HepG2 (cell line): ENCODE measurements at regions not wholly inside any gene's neighbourhood (a gene's known extent, or its start where the extent isn't known, plus 50 kb on each side); places are given as distances from the start of the nearest gene placed in this dataset.

Experiments
- ATAC-seq: fragments of 200-7000 bp; cut with Tn5 transposase; 3 replicates; pipeline ENCODE4 v1.9.1; 2020; ENCODE audit warnings: mild to moderate bottlenecking, moderate library complexity
- BruUV-seq: library from RNA; stranded (reverse); fragments of 400-500 nt; replicated peaks from 2 replicates; lab custom pipeline; 2021; lab: Mats Ljungman, UMichigan
- CTCF ChIA-PET: fragments of 300-600 bp; formaldehyde crosslinking; extraction: SDS; loops from one replicate; lab custom pipeline; 2021; ENCODE audit warnings: low total read pairs, inconsistent platforms, low intra/inter-chr PET ratio; lab: Yijun Ruan, JAX
- POLR2A ChIA-PET: fragments of 350-600 bp; sonication (Branson Sonifier 250); formaldehyde crosslinking; loops from one replicate; lab custom pipeline; 2020; ENCODE audit warnings: antibody characterized with exemption, inconsistent platforms; lab: Yijun Ruan, JAX
- DNase-seq: peaks from one replicate; pipeline ENCODE4 v3.0.0-alpha.2; 2015; ENCODE audit warnings: low spot score
- FAIRE-seq: peaks from 3 replicates; lab custom pipeline; 2011; peaks lifted over from hg19 to GRCh38; lab: Jason Lieb, UNC
- H2AFZ ChIP-seq: one replicate; pipeline ENCODE4 v1.6.1; 2011; ENCODE audit warnings: low read length, inconsistent platforms
- H3K27ac ChIP-seq: fragments of 300-600 bp; 3 replicates; pipeline ENCODE4 v1.8.0; 2011; ENCODE audit warnings: mixed run types, mild to moderate bottlenecking, mixed read lengths, low read length, inconsistent platforms; ENCODE audit not compliant: insufficient read depth; ENCODE audit errors: extremely low read length
- H3K27me3 ChIP-seq, 2 experiments: fragments of 200-600 bp in 1 of 2; 2 replicates in 1 of 2; 3 replicates in 1 of 2; pipeline versions ENCODE4 v1.6.0 to v1.8.0; 2011; ENCODE audit warnings: low read length in 2 of 2, mild to moderate bottlenecking in 2 of 2, moderate library complexity in 2 of 2, inconsistent platforms in 1 of 2; ENCODE audit not compliant: insufficient read depth in 2 of 2, control insufficient read depth in 1 of 2
- H3K36me3 ChIP-seq, 2 experiments: fragments of 200-600 bp in 1 of 2; replicated peaks in 1 of 2; 2 replicates in 1 of 2; 3 replicates in 1 of 2; pipeline versions ENCODE4 v1.5.1 to v1.8.0; 2011; ENCODE audit warnings: low read length in 2 of 2, inconsistent platforms in 1 of 2; ENCODE audit not compliant: insufficient read depth in 2 of 2, control insufficient read depth in 1 of 2
- H3K4me1 ChIP-seq: 2 replicates; pipeline ENCODE4 v1.5.1; 2012; ENCODE audit warnings: low read length, inconsistent platforms; ENCODE audit not compliant: insufficient read depth
- H3K4me2 ChIP-seq: 2 replicates; pipeline ENCODE4 v1.6.0; 2011; ENCODE audit warnings: low read depth, low read length, inconsistent platforms
- H3K4me3 ChIP-seq, 3 experiments: fragments of 200-600 bp in 1 of 3; sonication (generic), shearing (Covaris generic) in 1 of 3; replicated peaks in 1 of 3; 2 replicates each; pipeline ENCODE4 v1.5.1; 2011 to 2016; ENCODE audit warnings: low read length in 3 of 3, inconsistent platforms in 2 of 3, low read depth in 2 of 3, mild to moderate bottlenecking in 2 of 3, control low read depth in 1 of 3, mixed read lengths in 1 of 3; ENCODE audit not compliant: insufficient read depth in 1 of 3
- H3K79me2 ChIP-seq: one replicate; pipeline ENCODE4 v1.6.1; 2011; ENCODE audit warnings: low read length, inconsistent platforms; ENCODE audit not compliant: insufficient read depth
- H3K9ac ChIP-seq: 2 replicates; pipeline ENCODE4 v1.6.0; 2011; ENCODE audit warnings: mild to moderate bottlenecking, low read depth, low read length, inconsistent platforms; ENCODE audit not compliant: insufficient read depth
- H3K9me3 ChIP-seq: 2 replicates; pipeline ENCODE4 v1.5.1; 2012; ENCODE audit warnings: mild to moderate bottlenecking, low read length
- H4K20me1 ChIP-seq: 2 replicates; pipeline ENCODE4 v1.6.0; 2011; ENCODE audit warnings: inconsistent platforms, mild to moderate bottlenecking, low read length, moderate library complexity; ENCODE audit not compliant: insufficient read depth
- CHD2 ChIP-seq: IDR thresholded peaks from 2 replicates; pipeline ENCODE4 v1.6.1; 2011; ENCODE audit warnings: low read depth, low read length, improper control_type of control experiment
- ELF4 ChIP-seq: sonication (generic); formaldehyde crosslinking; IDR thresholded peaks from 2 replicates; pipeline ENCODE4 v1.5.0; 2020; ENCODE audit warnings: missing genetic modification reagents, mild to moderate bottlenecking, moderate library complexity, borderline replicate concordance
- KDM3A ChIP-seq: IDR thresholded peaks from 2 replicates; pipeline ENCODE4 v1.6.1; 2018; ENCODE audit warnings: low read depth, missing compliant biosample characterization
- MIXL1 ChIP-seq: IDR thresholded peaks from 2 replicates; pipeline ENCODE4 v1.6.1; 2016
- SOX13 ChIP-seq, 3 experiments: fragments of 450-650 bp in 1 of 3; sonication (generic) in 1 of 3; formaldehyde crosslinking in 1 of 3; IDR thresholded peaks in 2 of 3; conservative IDR thresholded peaks in 1 of 3; 2 replicates each; pipeline versions ENCODE4 v1.5.0 to v1.6.1; 2016 to 2020; ENCODE audit warnings: antibody characterized with exemption in 1 of 3, mild to moderate bottlenecking in 1 of 3, missing compliant biosample characterization in 1 of 3, missing genetic modification reagents in 1 of 3, moderate library complexity in 1 of 3
- ZBTB20 ChIP-seq: sonication (generic); formaldehyde crosslinking; IDR thresholded peaks from 2 replicates; pipeline ENCODE4 v1.8.1; 2023; ENCODE audit warnings: missing genetic modification reagents, low read depth, mild to moderate bottlenecking, borderline replicate concordance
- ZKSCAN5 ChIP-seq: sonication (generic); formaldehyde crosslinking; IDR thresholded peaks from 2 replicates; pipeline ENCODE4 v1.5.1; 2020; ENCODE audit warnings: mild to moderate bottlenecking, missing genetic modification reagents
- WGBS: methylation state at CpG from one replicate; pipeline ENCODE4 v1.1.6; 2017; ENCODE audit warnings: low lambda C conversion rate; 5-methylcytosine and 5-hydroxymethylcytosine counted together
- in situ Hi-C: cut with HindIII; loops from 2 replicates; pipeline ENCODE4 v1.10.0; 2017; ENCODE audit warnings: low pct_unique_long_range_greater_than_20kb; ENCODE audit not compliant: extremely low pct_ligation_motif_present
- intact Hi-C: fragments of 100-400 bp; cut with micrococcal nuclease; formaldehyde crosslinking; loops from one replicate; pipeline ENCODE4 v1.10.0; 2022; ENCODE audit not compliant: unreplicated experiment
- TF ChIP-seq, protein P1 (sequence below): sonication (generic); formaldehyde crosslinking; IDR thresholded peaks from 2 replicates; pipeline ENCODE4 v1.4.0; 2020; ENCODE audit warnings: missing genetic modification reagents

DNA sequence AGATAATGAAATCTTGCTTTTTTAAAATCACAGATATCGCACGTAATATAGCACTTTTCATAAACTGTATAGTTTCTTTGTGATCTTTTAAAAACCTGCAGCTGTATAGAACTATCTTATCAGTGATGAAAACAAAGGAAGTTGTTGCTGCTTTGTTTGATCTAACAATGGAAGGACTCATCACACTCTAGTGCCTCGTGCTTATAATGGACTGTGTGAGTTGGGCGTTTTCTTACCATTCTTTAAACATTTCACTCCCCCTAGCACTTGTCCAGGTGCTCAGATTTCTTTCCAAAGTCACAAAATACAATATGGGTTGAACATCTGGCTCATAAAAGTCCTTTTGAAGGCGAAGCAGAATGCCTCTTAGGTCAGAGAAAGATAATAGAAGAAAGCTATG is 94.8 kb upstream of the SPATS2L start:
- no peaks in the 10 kb centered on the region for H3K9me3 ChIP-seq
- peak overlapping the region; percentile 15 for H2AFZ ChIP-seq
- CTCF ChIA-PET = no interaction called here
- 64% methylated on average over 5 of the region's 5 CpGs for WGBS
- no peak for ATAC-seq
- H3K27ac ChIP-seq = no peak overlapping the region
- no peak for DNase-seq
- no peaks in the 10 kb centered on the region for H3K27me3 ChIP-seq
- no peaks in the 10 kb centered on the region for H4K20me1 ChIP-seq
- no peaks in the 10 kb centered on the region for H3K36me3 ChIP-seq
- POLR2A ChIA-PET = no interaction called here
- H3K4me1 ChIP-seq = no peaks in the 10 kb centered on the region; the same call in 1 of the 2 replicates
- in situ Hi-C loops = no loop called here
- no peak overlapping the region for H3K4me2 ChIP-seq
- no TSS peak for BruUV-seq
- TF ChIP-seq ELF4 (CRISPR knock-in tag) = no peak
- TF ChIP-seq ZKSCAN5 (CRISPR knock-in tag) = no peak
- TF ChIP-seq ZBTB20 (CRISPR knock-in tag) = no peak
- no peak for TF ChIP-seq MIXL1 (CRISPR knock-in tag)
- TF ChIP-seq SOX13 (IDR thresholded peaks at IDR 0.05) = no peak
- peak in 1 of 2 experiments; percentile 54; a peak in 2 of 4 replicates for TF ChIP-seq SOX13 (CRISPR knock-in tag; conservative IDR thresholded peaks at IDR 0.05 in 1 of 2, IDR thresholded peaks at IDR 0.05 in 1 of 2)
- TF ChIP-seq KDM3A (CRISPR knock-in tag) = no peak
- TF ChIP-seq CHD2 = no peak
- FAIRE-seq = no peak
- intact Hi-C loops = no loop called here
- no peak overlapping the region for H3K9ac ChIP-seq
- no peak overlapping the region for H3K4me3 ChIP-seq
- H3K79me2 ChIP-seq = no peaks in the 10 kb centered on the region

DNA sequence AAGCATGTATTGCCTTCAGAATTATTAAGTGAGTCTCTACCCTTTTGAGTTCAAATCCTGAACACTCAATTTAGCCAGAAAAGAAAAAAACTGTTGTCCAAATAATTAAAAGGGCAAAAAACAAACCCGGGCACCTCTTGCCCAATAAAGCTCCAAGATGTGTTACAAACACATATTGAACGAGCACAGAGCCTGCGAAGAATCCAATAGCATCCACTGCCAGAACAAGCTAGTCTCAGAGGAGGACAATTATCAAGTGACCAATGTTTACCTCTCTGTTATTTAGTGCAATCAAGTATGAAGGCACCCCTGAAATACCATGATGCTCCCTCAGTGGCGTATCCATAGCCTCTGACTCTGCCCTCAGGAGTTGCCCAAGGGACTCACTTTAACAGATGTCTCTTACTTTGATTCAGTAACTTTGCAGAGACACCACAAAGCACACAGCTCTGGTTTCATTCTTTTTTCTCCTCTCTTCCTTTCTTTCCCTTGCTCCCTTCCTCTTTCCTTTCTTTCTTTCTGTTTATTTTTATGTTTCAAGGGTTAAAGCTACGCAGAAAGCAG is 93.5 kb upstream of the SPATS2L start:
- H4K20me1 ChIP-seq = no peaks in the 10 kb centered on the region
- intact Hi-C loops = no loop called here
- ChIA-PET POLR2A (interaction anchor here (1.1 to 1.8 kb wide), 2 partner anchors 12 to 93 kb away, joined by 3 to 4 read pairs; partner anchors contain the start of gene SPATS2L), CTCF (no interaction called here)
- H3K36me3 ChIP-seq = no peaks in the 10 kb centered on the region
- H3K9ac ChIP-seq = no peak overlapping the region
- no peak overlapping the region for H3K4me3 ChIP-seq
- no peaks in the 10 kb centered on the region for H3K27me3 ChIP-seq
- H3K4me2 ChIP-seq = no peak overlapping the region
- no peak overlapping the region for H3K27ac ChIP-seq
- TF ChIP-seq, protein P1, sequence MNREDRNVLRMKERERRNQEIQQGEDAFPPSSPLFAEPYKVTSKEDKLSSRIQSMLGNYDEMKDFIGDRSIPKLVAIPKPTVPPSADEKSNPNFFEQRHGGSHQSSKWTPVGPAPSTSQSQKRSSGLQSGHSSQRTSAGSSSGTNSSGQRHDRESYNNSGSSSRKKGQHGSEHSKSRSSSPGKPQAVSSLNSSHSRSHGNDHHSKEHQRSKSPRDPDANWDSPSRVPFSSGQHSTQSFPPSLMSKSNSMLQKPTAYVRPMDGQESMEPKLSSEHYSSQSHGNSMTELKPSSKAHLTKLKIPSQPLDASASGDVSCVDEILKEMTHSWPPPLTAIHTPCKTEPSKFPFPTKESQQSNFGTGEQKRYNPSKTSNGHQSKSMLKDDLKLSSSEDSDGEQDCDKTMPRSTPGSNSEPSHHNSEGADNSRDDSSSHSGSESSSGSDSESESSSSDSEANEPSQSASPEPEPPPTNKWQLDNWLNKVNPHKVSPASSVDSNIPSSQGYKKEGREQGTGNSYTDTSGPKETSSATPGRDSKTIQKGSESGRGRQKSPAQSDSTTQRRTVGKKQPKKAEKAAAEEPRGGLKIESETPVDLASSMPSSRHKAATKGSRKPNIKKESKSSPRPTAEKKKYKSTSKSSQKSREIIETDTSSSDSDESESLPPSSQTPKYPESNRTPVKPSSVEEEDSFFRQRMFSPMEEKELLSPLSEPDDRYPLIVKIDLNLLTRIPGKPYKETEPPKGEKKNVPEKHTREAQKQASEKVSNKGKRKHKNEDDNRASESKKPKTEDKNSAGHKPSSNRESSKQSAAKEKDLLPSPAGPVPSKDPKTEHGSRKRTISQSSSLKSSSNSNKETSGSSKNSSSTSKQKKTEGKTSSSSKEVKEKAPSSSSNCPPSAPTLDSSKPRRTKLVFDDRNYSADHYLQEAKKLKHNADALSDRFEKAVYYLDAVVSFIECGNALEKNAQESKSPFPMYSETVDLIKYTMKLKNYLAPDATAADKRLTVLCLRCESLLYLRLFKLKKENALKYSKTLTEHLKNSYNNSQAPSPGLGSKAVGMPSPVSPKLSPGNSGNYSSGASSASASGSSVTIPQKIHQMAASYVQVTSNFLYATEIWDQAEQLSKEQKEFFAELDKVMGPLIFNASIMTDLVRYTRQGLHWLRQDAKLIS (CRISPR knock-in tag) = no peak
- WGBS = 76% methylated on average over 5 of the region's 5 CpGs
- no peaks in the 10 kb centered on the region for H3K9me3 ChIP-seq
- no peaks in the 10 kb centered on the region for H3K79me2 ChIP-seq
- in situ Hi-C loops = no loop called here
- no peak for ATAC-seq
- H3K4me1 ChIP-seq = peaks cover 10% of the 10 kb centered on the region
- no peak for DNase-seq
- no peak for FAIRE-seq
- no TSS peak for BruUV-seq
- no peak overlapping the region for H2AFZ ChIP-seq
